Tibial nerve (tissue), 4 donors: ENCODE measurements at regions not wholly inside any gene's neighbourhood (a gene's known extent, or its start where the extent isn't known, plus 50 kb on each side); places are given as distances from the start of the nearest gene placed in this dataset.

Source experiments
- EP300 ChIP-seq, 2 donors: sonication (generic); formaldehyde crosslinking; IDR thresholded peaks; one replicate each; pipeline ENCODE4 v1.6.1; 2017; ENCODE audit warnings: antibody characterized with exemption in 2 of 2, mild to moderate bottlenecking in 1 of 2
- POLR2A ChIP-seq, 2 donors: fragments of 450-650 bp; IDR thresholded peaks; one replicate each; pipeline ENCODE4 v1.6.1; 2017; ENCODE audit warnings: antibody characterized with exemption in 2 of 2, mild to moderate bottlenecking in 2 of 2, moderate library complexity in 2 of 2
- TF ChIP-seq, protein P1 (sequence below), 5 experiments: fragments of 200-600 bp in 3 of 5; fragments of 450-650 bp in 2 of 5; sonication (generic) in 3 of 5; IDR thresholded peaks; one replicate each; pipeline ENCODE4 v1.5.1; 2016 to 2019; ENCODE audit warnings: antibody characterized with exemption in 5 of 5, mild to moderate bottlenecking in 3 of 5, moderate library complexity in 2 of 5

- TF ChIP-seq, protein P1, sequence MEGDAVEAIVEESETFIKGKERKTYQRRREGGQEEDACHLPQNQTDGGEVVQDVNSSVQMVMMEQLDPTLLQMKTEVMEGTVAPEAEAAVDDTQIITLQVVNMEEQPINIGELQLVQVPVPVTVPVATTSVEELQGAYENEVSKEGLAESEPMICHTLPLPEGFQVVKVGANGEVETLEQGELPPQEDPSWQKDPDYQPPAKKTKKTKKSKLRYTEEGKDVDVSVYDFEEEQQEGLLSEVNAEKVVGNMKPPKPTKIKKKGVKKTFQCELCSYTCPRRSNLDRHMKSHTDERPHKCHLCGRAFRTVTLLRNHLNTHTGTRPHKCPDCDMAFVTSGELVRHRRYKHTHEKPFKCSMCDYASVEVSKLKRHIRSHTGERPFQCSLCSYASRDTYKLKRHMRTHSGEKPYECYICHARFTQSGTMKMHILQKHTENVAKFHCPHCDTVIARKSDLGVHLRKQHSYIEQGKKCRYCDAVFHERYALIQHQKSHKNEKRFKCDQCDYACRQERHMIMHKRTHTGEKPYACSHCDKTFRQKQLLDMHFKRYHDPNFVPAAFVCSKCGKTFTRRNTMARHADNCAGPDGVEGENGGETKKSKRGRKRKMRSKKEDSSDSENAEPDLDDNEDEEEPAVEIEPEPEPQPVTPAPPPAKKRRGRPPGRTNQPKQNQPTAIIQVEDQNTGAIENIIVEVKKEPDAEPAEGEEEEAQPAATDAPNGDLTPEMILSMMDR (IDR thresholded peaks at IDR 0.05), result no peak
- no peak for TF ChIP-seq POLR2A (IDR thresholded peaks at IDR 0.05)
- TF ChIP-seq EP300 (IDR thresholded peaks at IDR 0.05), result no peak
Observed at GRCh38 chr1:234737967-234738314, 128.0 kb upstream of the IRF2BP2 start.
